Left ventricle myocardium inferior (tissue), 1 donor: ENCODE measurements at regions not wholly inside any gene's neighbourhood (a gene's known extent, or its start where the extent isn't known, plus 50 kb on each side); places are given as distances from the start of the nearest gene placed in this dataset.

ENCODE experiments used
- DNase-seq: peaks from one replicate; pipeline ENCODE4 v3.0.0-alpha.2; 2020
- H3K27ac ChIP-seq: fragments of 200-600 bp; replicated peaks from 2 replicates; pipeline ENCODE4 v1.8.0; 2021
- H3K27me3 ChIP-seq: fragments of 200-600 bp; 2 replicates; pipeline ENCODE4 v1.8.0; 2021; ENCODE audit warnings: low read depth
- H3K36me3 ChIP-seq: fragments of 200-600 bp; 2 replicates; pipeline ENCODE4 v1.8.0; 2021
- H3K4me1 ChIP-seq: fragments of 200-600 bp; 2 replicates; pipeline ENCODE4 v1.8.0; 2021
- H3K4me3 ChIP-seq: fragments of 200-600 bp; 2 replicates; pipeline ENCODE4 v1.8.0; 2021; ENCODE audit warnings: mild to moderate bottlenecking, moderate library complexity
- H3K9me3 ChIP-seq: fragments of 200-600 bp; replicated peaks from 2 replicates; pipeline ENCODE4 v1.8.0; 2021
- CTCF ChIP-seq: fragments of 200-600 bp; IDR thresholded peaks from 2 replicates; pipeline ENCODE4 v1.8.0; 2021; ENCODE audit warnings: antibody characterized with exemption, mild to moderate bottlenecking, borderline replicate concordance
- intact Hi-C: fragments of 100-400 bp; cut with micrococcal nuclease; formaldehyde crosslinking; loops from one replicate; pipeline ENCODE4 v1.11.0; 2022
- donor health status: DM: no; HTN: yes; CAD: no; lungs with severe emphysema.

- DNase-seq, result no peak
- Histone ChIP-seq H3K4me3 (no peak overlapping the region), H3K27ac (no peak overlapping the region), H3K9me3 (peaks cover 25% of the 10 kb centered on the region), H3K36me3 (no peaks in the 10 kb centered on the region), H3K4me1 (no peaks in the 10 kb centered on the region), H3K27me3 (no peaks in the 10 kb centered on the region)
- intact Hi-C loops, result no loop called here
- no peak for TF ChIP-seq CTCF
Measured at GRCh38 chr4:96874657-96875056, 1034.8 kb downstream of the PDHA2 start.

GRCh38 chr4:96879527-96879926, 1039.6 kb downstream of the PDHA2 start:
- intact Hi-C loops, result no loop called here
- DNase-seq, result no peak
- TF ChIP-seq CTCF, result no peak
- Histone ChIP-seq H3K4me3 (no peak overlapping the region), H3K27ac (no peak overlapping the region), H3K9me3 (peaks cover 21% of the 10 kb centered on the region), H3K27me3 (no peaks in the 10 kb centered on the region), H3K36me3 (no peaks in the 10 kb centered on the region), H3K4me1 (no peaks in the 10 kb centered on the region)

GRCh38 chr4:96887857-96888256, 1048.0 kb downstream of the PDHA2 start:
- no peaks in the 10 kb centered on the region for H3K27me3 ChIP-seq
- intact Hi-C loops, result no loop called here
- H3K4me1 ChIP-seq, result no peaks in the 10 kb centered on the region
- DNase-seq, result no peak
- H3K27ac ChIP-seq, result no peak overlapping the region
- H3K4me3 ChIP-seq, result no peak overlapping the region
- H3K9me3 ChIP-seq, result no peaks in the 10 kb centered on the region
- no peak for TF ChIP-seq CTCF
- no peaks in the 10 kb centered on the region for H3K36me3 ChIP-seq

- DNase-seq, result no peak
- H3K27me3 ChIP-seq, result no peaks in the 10 kb centered on the region
- TF ChIP-seq CTCF, result no peak
- H3K36me3 ChIP-seq, result no peaks in the 10 kb centered on the region
- intact Hi-C loops, result no loop called here
- H3K27ac ChIP-seq, result no peak overlapping the region
- no peaks in the 10 kb centered on the region for H3K4me1 ChIP-seq
- no peak overlapping the region for H3K4me3 ChIP-seq
- H3K9me3 ChIP-seq, result no peaks in the 10 kb centered on the region
Measured at GRCh38 chr4:96894621-96895020, 1054.7 kb downstream of the PDHA2 start.

- Histone ChIP-seq H3K4me1 (no peaks in the 10 kb centered on the region), H3K36me3 (no peaks in the 10 kb centered on the region), H3K4me3 (no peak overlapping the region), H3K9me3 (no peaks in the 10 kb centered on the region), H3K27ac (no peak overlapping the region), H3K27me3 (no peaks in the 10 kb centered on the region)
- no peak for DNase-seq
- no peak for TF ChIP-seq CTCF
- intact Hi-C loops, result no loop called here
Measured at GRCh38 chr4:96895826-96896225, 1055.9 kb downstream of the PDHA2 start.

GRCh38 chr4:96912716-96913115, 1072.8 kb downstream of the PDHA2 start:
- DNase-seq, result no peak
- no peak overlapping the region for H3K4me3 ChIP-seq
- no peaks in the 10 kb centered on the region for H3K9me3 ChIP-seq
- no peaks in the 10 kb centered on the region for H3K4me1 ChIP-seq
- intact Hi-C loops, result no loop called here
- no peak for TF ChIP-seq CTCF
- no peaks in the 10 kb centered on the region for H3K36me3 ChIP-seq
- no peak overlapping the region for H3K27ac ChIP-seq
- no peaks in the 10 kb centered on the region for H3K27me3 ChIP-seq
